ENCODE measurements at regions not wholly inside any gene's neighbourhood (a gene's known extent, or its start where the extent isn't known, plus 50 kb on each side); places are given as distances from the start of the nearest gene placed in this dataset.

DNA sequence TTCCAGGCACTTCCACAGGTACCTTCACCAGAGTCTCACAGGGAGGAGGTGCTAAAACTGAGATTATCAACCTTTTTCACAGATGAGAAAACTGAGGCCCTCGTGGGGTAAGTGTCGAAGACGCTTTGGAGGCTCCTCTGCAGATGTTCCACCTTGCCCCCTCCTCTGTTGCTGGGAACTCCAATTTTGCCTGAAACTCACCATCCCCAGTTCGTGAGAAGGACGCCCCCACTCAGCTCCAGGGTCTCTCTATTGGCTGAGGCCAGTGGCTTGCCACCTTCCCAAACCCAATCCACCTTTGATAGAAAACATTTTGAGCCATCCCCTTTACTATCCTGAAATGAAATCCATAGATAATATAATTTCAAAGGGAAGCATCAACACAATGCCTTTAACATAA, 109.1 kb downstream of the CYP26B1 start:
- Mint-ChIP-seq H3K27ac (no peak overlapping the region), H3K27me3 (peaks cover 5 to 9% of the 10 kb centered on the region in 2 donors), H3K9me3 (peaks cover 1 to 9% (median 5%) of the 10 kb centered on the region in 3 donors), H3K4me3 (no peak overlapping the region), H3K36me3 (no peaks in the 10 kb centered on the region), H3K4me1 (no peaks in the 10 kb centered on the region)
- Histone ChIP-seq H3K27ac (ENCODE audit: low read length) (no peak overlapping the region), H3K9me3 (no peaks in the 10 kb centered on the region), H3K4me3 (ENCODE audit: control insufficient read depth in 1 of 2, extremely low read depth in 1 of 2, low read length in 1 of 2) (no peak overlapping the region), H3K4me1 (ENCODE audit: control insufficient read depth in 1 of 2, extremely low read depth in 1 of 2, insufficient read depth in 2 of 2, low read length in 2 of 2) (no peaks in the 10 kb centered on the region), H3K36me3 (ENCODE audit: control insufficient read depth in 2 of 2, extremely low read depth in 1 of 2, insufficient read depth in 1 of 2, low read length in 1 of 2) (no peaks in the 10 kb centered on the region), H3K27me3 (replicated peaks in 1 of 2; ENCODE audit: control insufficient read depth in 2 of 2, extremely low read depth in 1 of 2, insufficient read depth in 2 of 2, low read length in 1 of 2) (peaks cover 0 to 12% of the 10 kb centered on the region in 2 experiments)
- DNase-seq (no peak), ATAC-seq (replicated peaks in 1 of 4) (no peak)
- 82% methylated on average over 5 of the region's 5 CpGs for WGBS (ENCODE audit: insufficient coverage)
- ChIA-PET POLR2A (no interaction called here), CTCF (no interaction called here)

DNA sequence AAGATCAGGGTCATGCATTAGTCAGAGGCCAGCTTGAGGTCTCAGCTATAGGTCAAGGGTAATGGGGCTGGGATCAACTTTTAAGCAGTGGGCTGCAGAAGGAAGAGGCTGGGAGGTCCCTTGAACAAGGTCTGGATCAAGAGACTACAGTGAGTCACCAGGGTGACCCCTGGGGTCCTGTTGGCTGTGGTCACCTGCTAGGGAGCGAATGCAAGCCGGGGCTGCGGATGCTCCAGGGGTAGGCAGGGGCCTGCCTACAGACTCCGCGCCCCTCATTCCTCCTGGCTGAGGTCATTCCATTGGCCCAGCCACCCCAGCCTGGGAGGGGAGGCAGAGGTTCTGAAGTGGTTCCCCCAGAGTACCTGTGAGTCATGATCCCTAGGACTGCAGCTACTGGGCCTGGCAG, 110.4 kb downstream of the CYP26B1 start:
- 71% methylated on average over 2 of the region's 5 CpGs for WGBS (ENCODE audit: insufficient coverage)
- H3K27ac ChIP-seq (ENCODE audit: low read length) = no peak overlapping the region
- Mint-ChIP-seq H3K27me3 (peaks cover 5 to 9% of the 10 kb centered on the region in 2 donors), H3K4me3 (no peak overlapping the region), H3K36me3 (no peaks in the 10 kb centered on the region), H3K27ac (no peak overlapping the region), H3K9me3 (peaks cover 0 to 9% (median 0%) of the 10 kb centered on the region in 3 donors), H3K4me1 (no peaks in the 10 kb centered on the region)
- DNase-seq (no peak), ATAC-seq (replicated peaks in 1 of 4) (no peak)
- no peaks in the 10 kb centered on the region for H3K9me3 ChIP-seq
- H3K27me3 ChIP-seq (replicated peaks in 1 of 2; ENCODE audit: control insufficient read depth in 2 of 2, extremely low read depth in 1 of 2, insufficient read depth in 2 of 2, low read length in 1 of 2) = peaks cover 0 to 12% of the 10 kb centered on the region in 2 experiments
- no peak overlapping the region for H3K4me3 ChIP-seq (ENCODE audit: control insufficient read depth in 1 of 2, extremely low read depth in 1 of 2, low read length in 1 of 2)
- no peaks in the 10 kb centered on the region for H3K36me3 ChIP-seq (ENCODE audit: control insufficient read depth in 2 of 2, extremely low read depth in 1 of 2, insufficient read depth in 1 of 2, low read length in 1 of 2)
- POLR2A ChIA-PET = no interaction called here
- CTCF ChIA-PET = no interaction called here
- H3K4me1 ChIP-seq (ENCODE audit: control insufficient read depth in 1 of 2, extremely low read depth in 1 of 2, insufficient read depth in 2 of 2, low read length in 2 of 2) = no peaks in the 10 kb centered on the region

DNA sequence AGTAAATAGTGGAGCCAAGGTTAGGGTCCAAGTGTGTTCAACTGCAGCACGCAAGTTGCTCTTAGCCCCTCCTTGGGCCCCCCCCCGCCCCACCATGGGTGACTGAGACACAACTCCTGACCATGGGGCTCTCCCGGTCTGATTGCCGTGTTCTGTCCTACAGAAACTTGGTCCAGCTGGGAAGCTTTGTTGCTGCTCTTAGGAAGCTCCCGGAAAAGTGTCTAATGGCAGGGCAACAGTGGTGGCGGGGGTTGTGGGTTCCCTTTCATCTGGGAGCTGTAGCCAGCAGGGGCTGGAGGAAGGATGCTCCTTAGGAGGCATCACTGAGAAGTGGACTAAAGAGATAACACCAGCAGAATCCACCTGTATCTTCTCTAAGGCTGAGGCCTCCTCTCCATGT, 111.1 kb downstream of the CYP26B1 start:
- Histone ChIP-seq H3K27ac (ENCODE audit: low read length) (no peak overlapping the region), H3K27me3 (replicated peaks in 1 of 2; ENCODE audit: control insufficient read depth in 2 of 2, extremely low read depth in 1 of 2, insufficient read depth in 2 of 2, low read length in 1 of 2) (peaks cover 0 to 12% of the 10 kb centered on the region in 2 experiments), H3K36me3 (ENCODE audit: control insufficient read depth in 2 of 2, extremely low read depth in 1 of 2, insufficient read depth in 1 of 2, low read length in 1 of 2) (no peaks in the 10 kb centered on the region), H3K4me1 (ENCODE audit: control insufficient read depth in 1 of 2, extremely low read depth in 1 of 2, insufficient read depth in 2 of 2, low read length in 2 of 2) (no peaks in the 10 kb centered on the region), H3K4me3 (ENCODE audit: control insufficient read depth in 1 of 2, extremely low read depth in 1 of 2, low read length in 1 of 2) (no peak overlapping the region), H3K9me3 (no peaks in the 10 kb centered on the region)
- Mint-ChIP-seq H3K36me3 (no peaks in the 10 kb centered on the region), H3K9me3 (peaks cover 0 to 9% (median 0%) of the 10 kb centered on the region in 3 donors), H3K27ac (no peak overlapping the region), H3K27me3 (peaks cover 5 to 9% of the 10 kb centered on the region in 2 donors), H3K4me3 (no peak overlapping the region), H3K4me1 (no peaks in the 10 kb centered on the region)
- ATAC-seq (replicated peaks in 1 of 4) (no peak), DNase-seq (no peak)
- WGBS (ENCODE audit: insufficient coverage) = 91% methylated on average over 3 of the region's 6 CpGs
- ChIA-PET POLR2A (no interaction called here), CTCF (interaction anchor here in 1 of 2 donors (0.7 kb wide), 1 partner anchor 62 kb away, joined by 3 read pairs; no protein-coding TSS in a partner anchor)

DNA sequence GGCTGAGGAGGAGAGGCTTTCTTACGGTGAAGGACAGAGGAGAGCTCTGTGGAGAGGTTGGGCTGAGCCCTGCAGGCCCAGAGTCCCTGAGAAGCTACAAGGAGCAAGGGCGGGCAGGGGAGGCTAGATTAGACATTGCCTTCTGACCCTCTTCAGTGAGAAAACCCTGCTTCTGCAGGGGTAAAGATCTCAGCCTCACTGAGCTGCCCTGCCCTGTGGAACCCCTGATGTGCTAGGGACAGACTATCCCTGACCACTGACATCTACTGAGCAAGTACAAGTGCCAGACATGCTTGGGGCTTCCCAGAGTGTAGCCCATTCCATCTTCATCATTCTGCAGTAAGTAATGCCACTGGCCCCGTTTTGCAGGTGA, 111.5 kb downstream of the CYP26B1 start:
- WGBS (ENCODE audit: insufficient coverage) = 85% methylated on average over 2 of the region's 3 CpGs
- Histone ChIP-seq H3K27me3 (replicated peaks in 1 of 2; ENCODE audit: control insufficient read depth in 2 of 2, extremely low read depth in 1 of 2, insufficient read depth in 2 of 2, low read length in 1 of 2) (peaks cover 0 to 12% of the 10 kb centered on the region in 2 experiments), H3K4me3 (ENCODE audit: control insufficient read depth in 1 of 2, extremely low read depth in 1 of 2, low read length in 1 of 2) (no peak overlapping the region), H3K27ac (ENCODE audit: low read length) (no peak overlapping the region), H3K9me3 (no peaks in the 10 kb centered on the region), H3K4me1 (ENCODE audit: control insufficient read depth in 1 of 2, extremely low read depth in 1 of 2, insufficient read depth in 2 of 2, low read length in 2 of 2) (no peaks in the 10 kb centered on the region), H3K36me3 (ENCODE audit: control insufficient read depth in 2 of 2, extremely low read depth in 1 of 2, insufficient read depth in 1 of 2, low read length in 1 of 2) (no peaks in the 10 kb centered on the region)
- no peak for ATAC-seq (replicated peaks in 1 of 4)
- Mint-ChIP-seq H3K27me3 (peaks cover 5 to 9% of the 10 kb centered on the region in 2 donors), H3K27ac (no peak overlapping the region), H3K9me3 (peaks cover 0 to 6% (median 0%) of the 10 kb centered on the region in 3 donors), H3K4me1 (no peaks in the 10 kb centered on the region), H3K36me3 (no peaks in the 10 kb centered on the region), H3K4me3 (no peak overlapping the region)
- ChIA-PET CTCF (interaction anchor here in 1 of 2 donors (0.7 kb wide), 1 partner anchor 62 kb away, joined by 3 read pairs; no protein-coding TSS in a partner anchor), POLR2A (no interaction called here)
- no peak for DNase-seq

DNA sequence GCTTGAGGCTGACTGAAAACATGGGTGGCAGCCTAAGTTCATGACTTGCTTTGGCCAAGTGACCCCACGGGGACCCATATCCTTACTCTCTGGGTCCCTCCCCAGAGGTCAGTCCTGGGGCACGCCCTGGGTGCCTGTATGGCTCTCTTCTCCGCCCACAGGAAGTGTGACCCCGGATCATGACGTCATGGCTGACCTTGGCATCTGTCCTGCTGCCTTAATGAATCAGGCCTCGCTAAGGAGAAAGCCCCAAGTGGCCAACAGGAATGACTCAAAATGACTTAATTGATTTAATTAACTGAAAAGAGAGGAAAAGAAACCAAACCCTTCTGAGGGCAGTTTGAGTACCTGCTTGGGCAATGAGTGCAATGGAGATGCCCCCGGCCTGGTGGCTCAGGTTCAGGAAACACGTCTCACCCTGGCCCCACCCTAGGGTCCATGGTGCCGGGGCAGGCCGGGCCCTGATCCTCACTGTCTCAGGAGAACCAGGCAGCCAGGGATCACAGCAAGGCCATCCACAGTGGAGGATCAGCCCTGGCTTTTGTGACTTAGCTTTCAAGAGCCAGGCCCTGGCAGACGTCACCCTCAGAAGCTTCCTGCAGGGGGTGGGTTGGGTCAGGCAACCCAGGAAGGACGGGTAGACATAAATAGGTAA, 112.0 kb downstream of the CYP26B1 start:
- no peaks in the 10 kb centered on the region for H3K36me3 ChIP-seq (ENCODE audit: control insufficient read depth in 2 of 2, extremely low read depth in 1 of 2, insufficient read depth in 1 of 2, low read length in 1 of 2)
- Mint-ChIP-seq H3K27ac (no peak overlapping the region), H3K27me3 (peaks cover 2 to 6% of the 10 kb centered on the region in 2 donors), H3K36me3 (no peaks in the 10 kb centered on the region), H3K9me3 (peaks cover 0 to 5% (median 0%) of the 10 kb centered on the region in 3 donors), H3K4me1 (no peaks in the 10 kb centered on the region), H3K4me3 (no peak overlapping the region)
- DNase-seq (peak in 1 of 35 experiments; percentile 4), ATAC-seq (replicated peaks in 1 of 4) (no peak)
- H3K27me3 ChIP-seq (replicated peaks in 1 of 2; ENCODE audit: control insufficient read depth in 2 of 2, extremely low read depth in 1 of 2, insufficient read depth in 2 of 2, low read length in 1 of 2) = peaks cover 0 to 12% of the 10 kb centered on the region in 2 experiments
- ChIA-PET CTCF (no interaction called here), POLR2A (no interaction called here)
- H3K4me3 ChIP-seq (ENCODE audit: control insufficient read depth in 1 of 2, extremely low read depth in 1 of 2, low read length in 1 of 2) = no peak overlapping the region
- no peak overlapping the region for H3K27ac ChIP-seq (ENCODE audit: low read length)
- 71% methylated on average over 11 of the region's 12 CpGs for WGBS (ENCODE audit: insufficient coverage)
- no peaks in the 10 kb centered on the region for H3K4me1 ChIP-seq (ENCODE audit: control insufficient read depth in 1 of 2, extremely low read depth in 1 of 2, insufficient read depth in 2 of 2, low read length in 2 of 2)
- H3K9me3 ChIP-seq = no peaks in the 10 kb centered on the region

DNA sequence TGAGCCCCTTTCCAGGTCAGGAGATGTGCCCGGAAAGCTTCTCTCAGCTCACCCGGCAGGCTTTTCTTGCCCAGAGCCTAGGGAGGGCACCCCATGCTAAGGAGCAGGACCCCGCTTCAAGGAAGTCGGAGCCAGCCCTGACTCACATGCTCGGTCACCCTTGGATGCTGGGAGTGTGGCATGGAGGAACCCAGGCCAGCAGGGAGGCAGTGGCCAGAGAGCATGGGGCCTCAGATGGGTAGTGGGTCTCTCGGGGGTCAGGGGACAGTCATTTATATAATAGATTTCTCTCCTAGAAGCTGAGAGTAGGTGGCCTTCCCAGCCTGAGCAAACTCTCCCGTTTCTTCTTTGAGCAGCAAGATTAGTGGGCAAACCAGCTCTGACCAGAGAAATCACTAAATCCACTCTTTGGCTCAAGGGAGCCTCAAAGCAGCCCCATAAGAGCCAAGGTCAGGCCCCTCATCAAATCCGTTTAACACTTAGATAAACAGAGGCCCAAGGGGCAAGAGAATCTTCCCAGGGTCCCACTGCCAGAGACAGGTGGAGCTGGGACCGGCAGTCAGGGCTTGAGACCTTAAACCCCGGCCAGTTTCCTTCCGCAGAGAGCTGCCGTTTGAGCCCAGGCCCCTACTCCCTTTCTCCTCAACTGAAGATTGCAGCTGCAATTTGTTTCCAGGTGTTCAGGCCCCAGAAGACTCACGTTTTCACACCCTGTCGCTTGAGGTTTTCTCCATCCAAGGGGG, 113.1 kb downstream of the CYP26B1 start:
- peaks cover 0 to 5% (median 0%) of the 10 kb centered on the region in 3 donors for H3K9me3 Mint-ChIP-seq
- Histone ChIP-seq H3K9me3 (no peaks in the 10 kb centered on the region), H3K27ac (ENCODE audit: low read length) (no peak overlapping the region), H3K27me3 (replicated peaks in 1 of 2; ENCODE audit: control insufficient read depth in 2 of 2, extremely low read depth in 1 of 2, insufficient read depth in 2 of 2, low read length in 1 of 2) (peaks cover 0 to 8% of the 10 kb centered on the region in 2 experiments), H3K4me1 (ENCODE audit: control insufficient read depth in 1 of 2, extremely low read depth in 1 of 2, insufficient read depth in 2 of 2, low read length in 2 of 2) (no peaks in the 10 kb centered on the region), H3K36me3 (ENCODE audit: control insufficient read depth in 2 of 2, extremely low read depth in 1 of 2, insufficient read depth in 1 of 2, low read length in 1 of 2) (no peaks in the 10 kb centered on the region), H3K4me3 (ENCODE audit: control insufficient read depth in 1 of 2, extremely low read depth in 1 of 2, low read length in 1 of 2) (no peak overlapping the region)
- WGBS (ENCODE audit: insufficient coverage) = 92% methylated on average over 3 of the region's 14 CpGs
- POLR2A ChIA-PET = no interaction called here
- H3K4me3 Mint-ChIP-seq = no peak overlapping the region
- ATAC-seq (replicated peaks in 1 of 4) (no peak), DNase-seq (peak in 1 of 35 experiments; percentile 1)
- no peak overlapping the region for H3K27ac Mint-ChIP-seq
- no peaks in the 10 kb centered on the region for H3K4me1 Mint-ChIP-seq
- CTCF ChIA-PET = no interaction called here
- H3K36me3 Mint-ChIP-seq = no peaks in the 10 kb centered on the region
- peaks cover 0 to 5% of the 10 kb centered on the region in 2 donors for H3K27me3 Mint-ChIP-seq

Measured in T-cell (primary cell).